ENCODE measurements at regions not wholly inside any gene's neighbourhood (a gene's known extent, or its start where the extent isn't known, plus 50 kb on each side); places are given as distances from the start of the nearest gene placed in this dataset.

DNA sequence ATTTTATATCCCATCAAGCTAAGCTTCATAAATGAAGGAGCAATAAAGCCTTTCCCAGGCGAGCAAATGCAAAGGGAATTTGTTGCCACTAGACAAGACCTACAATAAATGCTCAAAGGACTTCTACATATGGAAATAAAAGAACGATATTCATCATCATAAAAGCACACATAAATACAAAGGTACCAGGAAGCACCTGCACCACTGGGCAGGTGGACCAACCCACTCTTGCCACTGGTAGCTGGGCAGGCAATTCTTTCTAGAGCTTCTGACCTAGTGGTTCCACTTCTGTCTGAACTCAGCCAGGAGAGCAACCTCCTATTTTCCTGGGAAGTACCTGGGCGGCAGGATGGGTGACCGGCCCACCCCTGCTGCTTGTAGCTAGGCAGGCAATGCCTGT is 237.2 kb upstream of the ITM2A start:
- no peak for TF ChIP-seq YY1 (IDR thresholded peaks at IDR 0.05; ENCODE audit: low read depth)
- no peak for TF ChIP-seq TCF12 (IDR thresholded peaks at IDR 0.05; ENCODE audit: low read depth)
- TF ChIP-seq FOXM1 (IDR thresholded peaks at IDR 0.05; ENCODE audit: borderline replicate concordance, low read depth) = no peak
